Ishikawa (cell line): ENCODE measurements at regions not wholly inside any gene's neighbourhood (a gene's known extent, or its start where the extent isn't known, plus 50 kb on each side); places are given as distances from the start of the nearest gene placed in this dataset.

Experiments used
- CREB1 ChIP-seq: IDR thresholded peaks from 2 replicates; pipeline ENCODE4 v1.6.1; 2012; ENCODE audit warnings: low read depth
- FOXM1 ChIP-seq: IDR thresholded peaks from 2 replicates; pipeline ENCODE4 v1.6.1; 2012; ENCODE audit warnings: low read depth, borderline replicate concordance
- NFIC ChIP-seq: IDR thresholded peaks from 2 replicates; pipeline ENCODE4 v1.6.1; 2012
- TAF1 ChIP-seq: IDR thresholded peaks from 2 replicates; pipeline ENCODE4 v1.6.1; 2012; ENCODE audit warnings: low read depth, mild to moderate bottlenecking
- TCF12 ChIP-seq: IDR thresholded peaks from 2 replicates; pipeline ENCODE4 v1.6.1; 2012; ENCODE audit warnings: low read depth

GRCh38 chr1:144101397-144102045, 129.7 kb upstream of the FAM72C start:
- TF ChIP-seq TAF1 = no peak
- no peak for TF ChIP-seq CREB1
- no peak for TF ChIP-seq TCF12
- TF ChIP-seq NFIC = peak; percentile 4; the same call in 1 of the 2 replicates
- no peak for TF ChIP-seq FOXM1
